ENCODE measurements at regions not wholly inside any gene's neighbourhood (a gene's known extent, or its start where the extent isn't known, plus 50 kb on each side); places are given as distances from the start of the nearest gene placed in this dataset.

GRCh38 chr22:34481090-34481489, 560.8 kb upstream of the LARGE1 start:
- Histone ChIP-seq H3K9ac (no peak overlapping the region), H3K79me2 (no peaks in the 10 kb centered on the region), H3K9me3 (ENCODE audit: control insufficient read depth, low read length) (no peaks in the 10 kb centered on the region), H3K27me3 (ENCODE audit: control insufficient read depth, insufficient read depth, low read length) (no peaks in the 10 kb centered on the region), H3K36me3 (ENCODE audit: control insufficient read depth, insufficient read depth, low read length) (no peaks in the 10 kb centered on the region), H2AFZ (no peak overlapping the region), H3K4me1 (no peaks in the 10 kb centered on the region), H3K4me2 (ENCODE audit: low read length) (no peak overlapping the region), H3K27ac (no peak overlapping the region), H3K4me3 (ENCODE audit: low read depth, low read length) (no peak overlapping the region)
- no peak for TF ChIP-seq CTCF (IDR thresholded peaks at IDR 0.05)

DNA sequence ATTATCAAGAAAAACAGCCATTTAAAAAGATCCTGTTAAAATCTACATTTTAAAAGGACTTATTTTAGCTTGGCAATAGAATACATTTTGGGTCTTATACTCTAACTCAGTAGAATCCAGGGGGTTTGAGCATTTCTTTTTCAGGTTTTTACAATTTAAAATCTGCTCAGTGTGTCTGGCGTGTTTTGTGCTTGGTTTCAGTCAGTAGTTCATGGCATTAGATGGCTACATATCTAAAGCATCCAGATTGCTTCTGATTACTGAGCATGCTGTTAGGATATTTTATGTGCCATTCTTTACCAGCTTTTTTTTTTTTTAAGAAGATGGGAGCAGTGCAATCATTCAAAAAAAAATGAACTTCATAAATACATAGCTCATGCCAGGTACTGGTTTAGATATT, 566.1 kb upstream of the LARGE1 start:
- Histone ChIP-seq H2AFZ (no peak overlapping the region), H3K4me3 (ENCODE audit: low read depth, low read length) (no peak overlapping the region), H3K36me3 (ENCODE audit: control insufficient read depth, insufficient read depth, low read length) (no peaks in the 10 kb centered on the region), H3K4me1 (no peaks in the 10 kb centered on the region), H3K9ac (no peak overlapping the region), H3K79me2 (no peaks in the 10 kb centered on the region), H3K4me2 (ENCODE audit: low read length) (no peak overlapping the region), H3K27me3 (ENCODE audit: control insufficient read depth, insufficient read depth, low read length) (no peaks in the 10 kb centered on the region), H3K9me3 (ENCODE audit: control insufficient read depth, low read length) (no peaks in the 10 kb centered on the region), H3K27ac (no peak overlapping the region)
- no peak for TF ChIP-seq CTCF (IDR thresholded peaks at IDR 0.05)

GRCh38 chr22:34489861-34490260, 569.6 kb upstream of the LARGE1 start:
- Histone ChIP-seq H3K4me2 (ENCODE audit: low read length) (no peak overlapping the region), H3K27ac (no peak overlapping the region), H3K9ac (no peak overlapping the region), H3K36me3 (ENCODE audit: control insufficient read depth, insufficient read depth, low read length) (no peaks in the 10 kb centered on the region), H3K27me3 (ENCODE audit: control insufficient read depth, insufficient read depth, low read length) (no peaks in the 10 kb centered on the region), H3K4me3 (ENCODE audit: low read depth, low read length) (no peak overlapping the region), H3K4me1 (no peaks in the 10 kb centered on the region), H2AFZ (no peak overlapping the region), H3K9me3 (ENCODE audit: control insufficient read depth, low read length) (no peaks in the 10 kb centered on the region), H3K79me2 (no peaks in the 10 kb centered on the region)
- TF ChIP-seq CTCF (IDR thresholded peaks at IDR 0.05) = no peak

- no peak overlapping the region for H3K4me2 ChIP-seq (ENCODE audit: low read length)
Measured at GRCh38 chr22:34490886-34491285, 570.6 kb upstream of the LARGE1 start.

More at GRCh38 chr22:34490886-34491285, 570.6 kb upstream of the LARGE1 start:
- Histone ChIP-seq H3K4me3 (ENCODE audit: low read depth, low read length) (no peak overlapping the region), H3K27ac (no peak overlapping the region), H3K9me3 (ENCODE audit: control insufficient read depth, low read length) (no peaks in the 10 kb centered on the region), H3K27me3 (ENCODE audit: control insufficient read depth, insufficient read depth, low read length) (no peaks in the 10 kb centered on the region), H3K4me1 (no peaks in the 10 kb centered on the region), H3K36me3 (ENCODE audit: control insufficient read depth, insufficient read depth, low read length) (no peaks in the 10 kb centered on the region), H2AFZ (no peak overlapping the region), H3K9ac (no peak overlapping the region), H3K79me2 (no peaks in the 10 kb centered on the region)
- TF ChIP-seq CTCF (IDR thresholded peaks at IDR 0.05) = no peak
